ENCODE measurements at regions not wholly inside any gene's neighbourhood (a gene's known extent, or its start where the extent isn't known, plus 50 kb on each side); places are given as distances from the start of the nearest gene placed in this dataset.

DNA sequence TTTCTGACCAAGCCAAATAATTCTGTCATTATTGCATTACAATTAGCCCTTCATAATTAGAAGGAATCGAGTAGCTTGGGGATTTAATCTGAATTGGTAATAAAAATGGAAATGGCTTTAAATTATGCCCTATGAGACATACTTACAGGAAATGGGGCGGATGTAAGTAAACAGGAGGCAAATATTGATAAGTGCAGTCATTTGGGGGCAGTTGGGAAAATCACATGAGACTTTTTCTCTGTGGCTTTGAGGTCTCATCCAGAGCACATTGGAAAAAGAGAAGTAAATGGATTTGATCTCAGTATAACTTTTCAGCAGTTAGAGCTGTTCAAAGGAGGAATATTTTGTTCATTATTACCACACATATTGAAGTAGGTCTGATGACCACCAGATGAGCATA lies 307.8 kb upstream of the POM121L12 start:
- Histone ChIP-seq H3K4me3 (no peak overlapping the region), H3K4me1 (ENCODE audit: low read depth) (no peaks in the 10 kb centered on the region), H3K36me3 (ENCODE audit: low read depth) (no peaks in the 10 kb centered on the region), H3K9me3 (no peaks in the 10 kb centered on the region)
- ATAC-seq: no peak
- intact Hi-C loops (cut with DNase I, micrococcal nuclease): no loop called here
- no peak for DNase-seq
- TF ChIP-seq, protein P1, sequence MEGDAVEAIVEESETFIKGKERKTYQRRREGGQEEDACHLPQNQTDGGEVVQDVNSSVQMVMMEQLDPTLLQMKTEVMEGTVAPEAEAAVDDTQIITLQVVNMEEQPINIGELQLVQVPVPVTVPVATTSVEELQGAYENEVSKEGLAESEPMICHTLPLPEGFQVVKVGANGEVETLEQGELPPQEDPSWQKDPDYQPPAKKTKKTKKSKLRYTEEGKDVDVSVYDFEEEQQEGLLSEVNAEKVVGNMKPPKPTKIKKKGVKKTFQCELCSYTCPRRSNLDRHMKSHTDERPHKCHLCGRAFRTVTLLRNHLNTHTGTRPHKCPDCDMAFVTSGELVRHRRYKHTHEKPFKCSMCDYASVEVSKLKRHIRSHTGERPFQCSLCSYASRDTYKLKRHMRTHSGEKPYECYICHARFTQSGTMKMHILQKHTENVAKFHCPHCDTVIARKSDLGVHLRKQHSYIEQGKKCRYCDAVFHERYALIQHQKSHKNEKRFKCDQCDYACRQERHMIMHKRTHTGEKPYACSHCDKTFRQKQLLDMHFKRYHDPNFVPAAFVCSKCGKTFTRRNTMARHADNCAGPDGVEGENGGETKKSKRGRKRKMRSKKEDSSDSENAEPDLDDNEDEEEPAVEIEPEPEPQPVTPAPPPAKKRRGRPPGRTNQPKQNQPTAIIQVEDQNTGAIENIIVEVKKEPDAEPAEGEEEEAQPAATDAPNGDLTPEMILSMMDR (IDR thresholded peaks at IDR 0.05): no peak

- no peak for ATAC-seq
Measured at GRCh38 chr7:52726986-52727385, 308.4 kb upstream of the POM121L12 start.

DNA sequence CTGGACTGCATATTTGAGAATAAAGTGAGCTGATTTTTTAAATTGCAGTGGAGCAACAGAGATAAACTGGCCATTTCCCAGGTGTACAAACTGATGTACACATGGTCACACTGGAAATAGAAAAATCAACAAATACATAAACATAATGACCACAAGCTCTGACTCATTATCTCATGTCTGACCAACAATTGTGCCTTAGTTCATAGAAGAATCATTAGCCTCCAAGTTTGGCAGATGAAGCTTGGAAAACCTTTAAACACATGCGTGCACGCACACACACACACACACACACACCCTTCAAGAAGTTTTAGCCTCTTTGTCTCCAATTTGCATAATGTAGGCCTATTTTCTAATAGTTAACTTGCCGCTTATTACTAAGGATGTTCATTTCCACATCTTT lies 308.9 kb upstream of the POM121L12 start:
- ATAC-seq: no peak
- intact Hi-C loops (cut with DNase I, micrococcal nuclease): no loop called here
- DNase-seq: no peak
- Histone ChIP-seq H3K4me3 (no peak overlapping the region), H3K4me1 (ENCODE audit: low read depth) (no peaks in the 10 kb centered on the region), H3K36me3 (ENCODE audit: low read depth) (no peaks in the 10 kb centered on the region), H3K9me3 (no peaks in the 10 kb centered on the region)
- TF ChIP-seq, protein P1 (IDR thresholded peaks at IDR 0.05): no peak

More at GRCh38 chr7:52726986-52727385, 308.4 kb upstream of the POM121L12 start:
- H3K4me3 ChIP-seq: no peak overlapping the region
- no peaks in the 10 kb centered on the region for H3K36me3 ChIP-seq (ENCODE audit: low read depth)
- H3K9me3 ChIP-seq: no peaks in the 10 kb centered on the region
- no peaks in the 10 kb centered on the region for H3K4me1 ChIP-seq (ENCODE audit: low read depth)
- no peak for DNase-seq
- TF ChIP-seq, protein P1 (IDR thresholded peaks at IDR 0.05): no peak
- intact Hi-C loops (cut with DNase I, micrococcal nuclease): no loop called here

GRCh38 chr7:52723606-52724005 lies 311.8 kb upstream of the POM121L12 start:
- TF ChIP-seq, protein P1 (IDR thresholded peaks at IDR 0.05): no peak
- Histone ChIP-seq H3K4me1 (ENCODE audit: low read depth) (no peaks in the 10 kb centered on the region), H3K9me3 (no peaks in the 10 kb centered on the region), H3K4me3 (no peak overlapping the region), H3K36me3 (ENCODE audit: low read depth) (no peaks in the 10 kb centered on the region)
- ATAC-seq: no peak
- intact Hi-C loops (cut with DNase I, micrococcal nuclease): no loop called here
- no peak for DNase-seq

DNA sequence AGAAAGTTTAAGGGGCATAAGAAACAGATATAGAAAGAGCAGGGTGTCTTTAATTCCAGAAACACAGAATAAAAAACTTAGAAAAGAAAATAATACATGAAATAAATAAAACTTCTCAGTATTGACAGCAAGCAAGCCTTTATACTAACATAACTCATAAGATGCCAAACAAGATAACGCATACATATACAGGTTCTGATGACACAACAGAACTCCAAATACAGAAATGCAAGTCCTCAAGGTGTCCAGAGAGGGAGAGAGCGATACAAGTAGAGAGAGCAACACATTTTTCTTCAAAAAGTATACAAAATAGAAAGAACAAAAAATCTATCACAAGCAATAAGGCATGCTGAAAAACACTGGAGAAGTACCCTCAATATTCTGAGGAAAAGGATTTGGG lies 314.6 kb upstream of the POM121L12 start:
- Histone ChIP-seq H3K4me3 (no peak overlapping the region), H3K36me3 (ENCODE audit: low read depth) (no peaks in the 10 kb centered on the region), H3K9me3 (no peaks in the 10 kb centered on the region), H3K4me1 (ENCODE audit: low read depth) (no peaks in the 10 kb centered on the region)
- TF ChIP-seq, protein P1 (IDR thresholded peaks at IDR 0.05): no peak
- intact Hi-C loops (cut with DNase I, micrococcal nuclease): no loop called here
- ATAC-seq: no peak
- DNase-seq: no peak

DNA sequence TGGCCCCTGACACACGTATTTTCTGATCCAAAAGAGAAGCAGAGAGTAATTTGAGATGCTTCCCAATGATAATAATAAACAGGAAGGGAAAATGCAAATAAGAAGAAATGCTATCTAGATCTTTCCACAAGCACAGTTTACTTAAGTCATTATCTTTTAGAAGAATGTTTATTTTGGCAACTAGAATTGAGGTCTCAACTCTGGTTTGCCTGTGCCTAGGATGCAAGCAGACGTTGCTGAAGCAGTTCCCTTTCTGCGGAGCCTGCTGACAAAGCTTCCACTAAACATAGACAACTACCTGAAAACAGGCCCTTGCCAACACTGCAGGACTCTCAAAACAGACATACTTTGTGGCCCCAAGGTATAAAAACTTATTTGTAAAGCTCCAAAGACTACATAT lies 315.8 kb upstream of the POM121L12 start:
- TF ChIP-seq, protein P1 (IDR thresholded peaks at IDR 0.05): no peak
- Histone ChIP-seq H3K4me1 (ENCODE audit: low read depth) (no peaks in the 10 kb centered on the region), H3K36me3 (ENCODE audit: low read depth) (no peaks in the 10 kb centered on the region), H3K4me3 (no peak overlapping the region), H3K9me3 (no peaks in the 10 kb centered on the region)
- DNase-seq: no peak
- ATAC-seq: no peak
- intact Hi-C loops (cut with DNase I, micrococcal nuclease): no loop called here
